ENCODE measurements at regions not wholly inside any gene's neighbourhood (a gene's known extent, or its start where the extent isn't known, plus 50 kb on each side); places are given as distances from the start of the nearest gene placed in this dataset.
"Not testable (repeated sequence)": the region's sequence is repeated elsewhere in the genome, so short reads cannot be mapped to it uniquely, and the experiment has no call there.

- Mint-ChIP-seq H3K9me3 (peaks cover 9% of the 10 kb centered on the region), H3K27ac (no peak overlapping the region), H3K4me1 (ENCODE audit: low read depth) (no peaks in the 10 kb centered on the region), H3K4me3 (no peak overlapping the region), H3K27me3 (ENCODE audit: insufficient read depth) (no peaks in the 10 kb centered on the region; the same call in 1 of the 2 replicates), H3K36me3 (ENCODE audit: low read depth) (no peaks in the 10 kb centered on the region)
- no peak for DNase-seq
- TF ChIP-seq, protein P1, sequence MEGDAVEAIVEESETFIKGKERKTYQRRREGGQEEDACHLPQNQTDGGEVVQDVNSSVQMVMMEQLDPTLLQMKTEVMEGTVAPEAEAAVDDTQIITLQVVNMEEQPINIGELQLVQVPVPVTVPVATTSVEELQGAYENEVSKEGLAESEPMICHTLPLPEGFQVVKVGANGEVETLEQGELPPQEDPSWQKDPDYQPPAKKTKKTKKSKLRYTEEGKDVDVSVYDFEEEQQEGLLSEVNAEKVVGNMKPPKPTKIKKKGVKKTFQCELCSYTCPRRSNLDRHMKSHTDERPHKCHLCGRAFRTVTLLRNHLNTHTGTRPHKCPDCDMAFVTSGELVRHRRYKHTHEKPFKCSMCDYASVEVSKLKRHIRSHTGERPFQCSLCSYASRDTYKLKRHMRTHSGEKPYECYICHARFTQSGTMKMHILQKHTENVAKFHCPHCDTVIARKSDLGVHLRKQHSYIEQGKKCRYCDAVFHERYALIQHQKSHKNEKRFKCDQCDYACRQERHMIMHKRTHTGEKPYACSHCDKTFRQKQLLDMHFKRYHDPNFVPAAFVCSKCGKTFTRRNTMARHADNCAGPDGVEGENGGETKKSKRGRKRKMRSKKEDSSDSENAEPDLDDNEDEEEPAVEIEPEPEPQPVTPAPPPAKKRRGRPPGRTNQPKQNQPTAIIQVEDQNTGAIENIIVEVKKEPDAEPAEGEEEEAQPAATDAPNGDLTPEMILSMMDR (IDR thresholded peaks at IDR 0.05), result no peak
Measured at GRCh38 chr2:107745100-107745499, 81.6 kb upstream of the RGPD4 start.

DNA sequence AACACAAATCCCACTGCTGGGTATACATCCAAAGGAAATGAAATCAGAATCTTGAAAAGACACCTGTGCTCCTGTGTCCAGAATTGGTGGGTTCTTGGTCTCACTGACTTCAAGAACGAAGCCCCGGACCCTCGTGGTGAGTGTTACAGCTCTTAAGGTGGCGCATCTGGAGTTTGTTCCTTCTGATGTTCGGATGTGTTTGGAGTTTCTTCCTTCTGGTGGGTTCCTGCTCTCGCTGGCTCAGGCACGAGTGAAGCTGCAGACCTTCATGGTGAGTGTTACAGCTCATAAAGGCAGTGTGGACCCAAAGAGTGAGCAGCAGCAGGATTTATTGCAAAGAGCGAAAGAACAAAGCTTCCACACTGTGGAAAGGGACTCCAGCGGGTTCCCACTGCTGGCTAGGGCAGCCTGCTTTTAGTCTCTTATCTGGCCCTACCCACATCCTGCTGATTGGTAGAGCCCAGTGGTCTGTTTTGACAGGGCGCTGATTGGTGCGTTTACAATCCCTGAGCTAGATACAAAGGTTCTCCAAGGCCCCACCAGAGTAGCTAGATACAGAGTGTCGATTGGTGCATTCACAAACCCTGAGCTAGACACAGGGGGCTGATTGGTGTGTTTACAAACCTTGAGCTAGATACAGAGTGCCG is 80.0 kb upstream of the RGPD4 start:
- H3K9me3 Mint-ChIP-seq; H3K27me3 Mint-ChIP-seq (ENCODE audit: insufficient read depth); H3K36me3 Mint-ChIP-seq (ENCODE audit: low read depth); DNase-seq; H3K4me3 Mint-ChIP-seq; H3K27ac Mint-ChIP-seq; H3K4me1 Mint-ChIP-seq (ENCODE audit: low read depth): not testable (repeated sequence)

- DNase-seq; H3K27me3 Mint-ChIP-seq (ENCODE audit: insufficient read depth); H3K27ac Mint-ChIP-seq; H3K4me3 Mint-ChIP-seq; H3K4me1 Mint-ChIP-seq (ENCODE audit: low read depth); H3K9me3 Mint-ChIP-seq; H3K36me3 Mint-ChIP-seq (ENCODE audit: low read depth): not testable (repeated sequence)
Measured at GRCh38 chr2:107747199-107747963, 79.3 kb upstream of the RGPD4 start.

DNA sequence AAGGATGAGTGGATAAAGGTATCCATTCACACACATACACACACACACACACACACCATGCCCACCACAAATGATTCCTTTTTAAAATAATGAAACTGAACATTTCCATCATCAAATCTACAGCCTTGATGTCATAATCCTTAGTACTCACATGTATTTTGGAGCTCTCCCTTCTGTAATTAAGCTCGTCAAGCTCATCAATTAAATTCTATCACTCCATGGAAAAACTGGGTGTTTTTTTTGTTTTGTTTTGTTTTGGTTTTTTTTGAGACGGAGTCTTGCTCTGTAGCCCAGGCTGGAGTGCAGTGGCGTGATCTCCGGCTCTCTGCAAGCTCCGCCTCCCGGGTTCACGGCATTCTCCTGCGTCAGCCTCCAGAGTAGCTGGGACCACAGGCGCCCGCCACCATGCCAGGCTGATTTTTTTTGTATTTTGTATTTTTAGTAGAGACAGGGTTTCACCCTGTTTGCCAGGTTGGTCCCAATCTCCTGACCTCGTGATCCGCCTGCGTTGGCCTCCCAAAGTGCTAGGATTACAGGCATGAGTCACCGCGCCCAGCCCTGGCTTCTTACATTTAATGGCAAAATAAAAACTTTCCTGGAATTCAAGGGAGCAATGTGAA is 78.6 kb upstream of the RGPD4 start:
- TF ChIP-seq, protein P1 (IDR thresholded peaks at IDR 0.05), result no peak
- peaks cover 14% of the 10 kb centered on the region for H3K9me3 Mint-ChIP-seq
- no peak overlapping the region for H3K27ac Mint-ChIP-seq
- H3K27me3 Mint-ChIP-seq (ENCODE audit: insufficient read depth), result no peaks in the 10 kb centered on the region; the same call in 1 of the 2 replicates
- H3K36me3 Mint-ChIP-seq (ENCODE audit: low read depth), result no peaks in the 10 kb centered on the region
- no peaks in the 10 kb centered on the region for H3K4me1 Mint-ChIP-seq (ENCODE audit: low read depth)
- DNase-seq, result no peak
- H3K4me3 Mint-ChIP-seq, result no peak overlapping the region

GRCh38 chr2:107751936-107752335 is 74.8 kb upstream of the RGPD4 start:
- Mint-ChIP-seq H3K4me3 (no peak overlapping the region), H3K9me3 (peaks cover 20% of the 10 kb centered on the region), H3K4me1 (ENCODE audit: low read depth) (no peaks in the 10 kb centered on the region), H3K27ac (no peak overlapping the region), H3K27me3 (ENCODE audit: insufficient read depth) (no peaks in the 10 kb centered on the region), H3K36me3 (ENCODE audit: low read depth) (no peaks in the 10 kb centered on the region; the same call in 1 of the 2 replicates)
- TF ChIP-seq, protein P1 (IDR thresholded peaks at IDR 0.05), result no peak
- DNase-seq, result no peak

GRCh38 chr2:107753806-107754205 is 72.9 kb upstream of the RGPD4 start:
- not testable (repeated sequence) for H3K4me1 Mint-ChIP-seq (ENCODE audit: low read depth); DNase-seq; H3K27me3 Mint-ChIP-seq (ENCODE audit: insufficient read depth); H3K36me3 Mint-ChIP-seq (ENCODE audit: low read depth); H3K27ac Mint-ChIP-seq; H3K4me3 Mint-ChIP-seq
- peaks cover 15% of the 10 kb centered on the region; the same call in 1 of the 2 replicates for H3K9me3 Mint-ChIP-seq

DNA sequence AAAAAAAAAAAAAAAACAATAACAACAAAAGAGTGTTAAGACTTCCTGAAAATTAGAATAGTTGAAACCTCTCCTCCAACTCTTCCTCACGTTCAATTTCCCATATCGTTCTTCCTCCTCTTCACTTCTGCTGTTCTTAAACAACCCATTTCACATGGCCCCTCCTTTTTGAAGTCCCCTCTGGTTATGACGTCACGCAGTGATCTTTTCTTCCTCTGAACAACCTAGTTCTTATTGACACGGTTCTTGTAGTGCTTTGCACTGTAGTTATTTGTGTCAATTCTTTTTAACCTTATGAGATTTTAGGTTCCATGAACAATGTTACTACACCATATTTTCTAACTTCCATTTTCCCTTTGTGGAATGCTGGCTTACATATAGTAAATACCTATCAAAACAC is 69.5 kb upstream of the RGPD4 start:
- H3K27ac Mint-ChIP-seq, result no peak overlapping the region
- H3K9me3 Mint-ChIP-seq, result peaks cover 23% of the 10 kb centered on the region
- H3K4me3 Mint-ChIP-seq, result no peak overlapping the region
- no peaks in the 10 kb centered on the region; the same call in 1 of the 2 replicates for H3K27me3 Mint-ChIP-seq (ENCODE audit: insufficient read depth)
- no peaks in the 10 kb centered on the region; the same call in 1 of the 2 replicates for H3K36me3 Mint-ChIP-seq (ENCODE audit: low read depth)
- H3K4me1 Mint-ChIP-seq (ENCODE audit: low read depth), result no peaks in the 10 kb centered on the region
- DNase-seq, result no peak
- TF ChIP-seq, protein P1 (IDR thresholded peaks at IDR 0.05), result no peak

All from HFFc6 (cell line).